ENCODE measurements at regions not wholly inside any gene's neighbourhood (a gene's known extent, or its start where the extent isn't known, plus 50 kb on each side); places are given as distances from the start of the nearest gene placed in this dataset.

DNA sequence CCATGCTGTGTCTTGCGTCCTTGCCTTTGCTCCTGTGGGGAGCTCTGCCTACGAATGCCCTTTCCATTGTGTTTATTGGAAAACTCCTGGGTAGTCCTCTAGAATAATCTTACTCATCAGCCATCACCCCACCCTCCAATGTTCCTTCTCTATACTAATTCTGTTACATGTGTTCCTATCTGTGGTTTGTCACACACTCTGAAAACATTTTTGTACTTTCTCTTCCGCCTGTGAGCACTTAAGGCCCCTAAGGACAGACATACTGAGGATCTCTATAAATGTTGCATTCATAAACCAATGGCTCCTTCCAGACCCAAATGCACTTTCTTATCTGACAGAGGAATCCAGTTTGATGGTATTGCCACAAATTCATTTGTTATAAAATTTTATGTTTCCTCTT is 53.9 kb upstream of the MON1B start:
- TF ChIP-seq, protein P1, sequence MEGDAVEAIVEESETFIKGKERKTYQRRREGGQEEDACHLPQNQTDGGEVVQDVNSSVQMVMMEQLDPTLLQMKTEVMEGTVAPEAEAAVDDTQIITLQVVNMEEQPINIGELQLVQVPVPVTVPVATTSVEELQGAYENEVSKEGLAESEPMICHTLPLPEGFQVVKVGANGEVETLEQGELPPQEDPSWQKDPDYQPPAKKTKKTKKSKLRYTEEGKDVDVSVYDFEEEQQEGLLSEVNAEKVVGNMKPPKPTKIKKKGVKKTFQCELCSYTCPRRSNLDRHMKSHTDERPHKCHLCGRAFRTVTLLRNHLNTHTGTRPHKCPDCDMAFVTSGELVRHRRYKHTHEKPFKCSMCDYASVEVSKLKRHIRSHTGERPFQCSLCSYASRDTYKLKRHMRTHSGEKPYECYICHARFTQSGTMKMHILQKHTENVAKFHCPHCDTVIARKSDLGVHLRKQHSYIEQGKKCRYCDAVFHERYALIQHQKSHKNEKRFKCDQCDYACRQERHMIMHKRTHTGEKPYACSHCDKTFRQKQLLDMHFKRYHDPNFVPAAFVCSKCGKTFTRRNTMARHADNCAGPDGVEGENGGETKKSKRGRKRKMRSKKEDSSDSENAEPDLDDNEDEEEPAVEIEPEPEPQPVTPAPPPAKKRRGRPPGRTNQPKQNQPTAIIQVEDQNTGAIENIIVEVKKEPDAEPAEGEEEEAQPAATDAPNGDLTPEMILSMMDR (conservative IDR thresholded peaks at IDR 0.05) = no peak
- no peak for TF ChIP-seq ZFX (IDR thresholded peaks at IDR 0.05)
